Neural crest cell (in vitro differentiated cells): ENCODE measurements at regions not wholly inside any gene's neighbourhood (a gene's known extent, or its start where the extent isn't known, plus 50 kb on each side); places are given as distances from the start of the nearest gene placed in this dataset.

Experiments
- DNase-seq: peaks from one replicate; pipeline ENCODE4 v3.0.0; 2021; ENCODE audit warnings: low read depth, mixed read lengths, low spot score
- H3K27ac Mint-ChIP-seq: one replicate; pipeline ENCODE4 v1.8.0; 2021; ENCODE audit warnings: mild to moderate bottlenecking, mixed read lengths; ENCODE audit not compliant: unreplicated experiment
- H3K27me3 Mint-ChIP-seq: 2 replicates; pipeline ENCODE4 v1.8.0; 2021; ENCODE audit warnings: low read depth, mild to moderate bottlenecking, mixed read lengths
- H3K36me3 Mint-ChIP-seq: 2 replicates; pipeline ENCODE4 v1.8.0; 2021; ENCODE audit warnings: low read depth, mild to moderate bottlenecking, mixed read lengths
- H3K4me1 Mint-ChIP-seq: 2 replicates; pipeline ENCODE4 v1.8.0; 2021; ENCODE audit warnings: mixed read lengths
- H3K4me3 Mint-ChIP-seq: one replicate; pipeline ENCODE4 v1.8.0; 2021; ENCODE audit warnings: mild to moderate bottlenecking, mixed read lengths
- H3K9me3 Mint-ChIP-seq: 2 replicates; pipeline ENCODE4 v1.8.0; 2021; ENCODE audit warnings: mixed read lengths
- CTCF ChIP-seq: fragments of 200-600 bp; sonication (generic); conservative IDR thresholded peaks from 2 replicates; pipeline ENCODE4 v1.5.0; 2021; ENCODE audit warnings: antibody characterized with exemption, mild to moderate bottlenecking

DNA sequence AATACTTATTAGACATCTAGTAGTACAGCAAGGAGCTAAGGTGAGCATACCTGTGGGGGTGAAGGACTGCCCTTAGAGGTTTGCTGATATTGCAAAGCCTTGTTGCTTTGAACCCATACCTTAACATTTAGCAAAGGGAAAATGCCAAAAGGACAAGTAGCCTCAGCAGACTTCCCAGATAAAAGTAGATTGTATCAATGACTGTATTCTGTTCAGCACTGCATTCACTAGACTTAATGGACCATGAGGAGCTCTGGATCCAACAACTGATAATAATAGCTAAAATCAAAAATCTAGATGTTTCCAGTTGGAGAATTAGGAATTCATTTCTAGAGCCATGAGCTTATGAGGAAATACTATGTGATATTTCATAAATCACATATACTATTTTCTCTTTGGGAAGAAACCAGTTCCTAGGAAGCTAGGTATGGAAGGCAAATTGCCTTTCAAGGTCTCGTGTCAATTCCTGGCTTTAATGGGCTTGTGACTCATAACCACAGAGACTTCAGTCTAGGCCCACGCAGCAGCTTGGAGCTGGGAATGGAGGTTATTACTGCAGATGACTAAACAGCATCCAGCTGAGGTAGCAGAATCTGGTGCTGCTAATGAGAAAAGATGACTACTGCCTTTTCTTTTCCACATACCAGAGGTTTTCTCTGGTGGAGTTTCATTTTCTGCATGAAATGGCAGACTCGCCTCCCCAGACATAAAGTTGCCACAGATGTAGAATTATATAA lies 191.2 kb upstream of the NABP1 start:
- DNase-seq: no peak
- Mint-ChIP-seq H3K4me3 (no peak overlapping the region), H3K27ac (no peak overlapping the region), H3K9me3 (peaks cover 21% of the 10 kb centered on the region), H3K27me3 (no peaks in the 10 kb centered on the region), H3K36me3 (peaks cover 14% of the 10 kb centered on the region), H3K4me1 (peaks cover 13% of the 10 kb centered on the region)
- TF ChIP-seq CTCF: no peak

DNA sequence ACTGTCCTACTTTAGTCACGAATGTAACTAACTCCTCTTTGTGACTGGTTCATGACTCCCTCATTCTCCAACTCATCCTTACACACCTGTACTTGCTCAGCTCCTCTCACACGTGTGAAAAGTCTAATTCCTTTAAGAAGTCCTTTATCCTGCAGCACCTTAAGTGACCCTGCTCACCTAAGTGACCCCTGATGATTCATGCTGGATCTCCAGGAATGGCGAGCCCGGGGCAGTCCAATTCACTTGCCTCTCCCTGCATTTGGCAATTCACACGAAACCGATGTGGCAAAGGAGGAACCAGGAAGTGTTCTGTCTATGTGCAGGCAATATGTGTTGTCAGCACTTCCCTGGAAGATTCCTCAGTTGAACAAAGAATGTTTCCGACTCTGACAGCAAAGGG lies 189.8 kb upstream of the NABP1 start:
- Mint-ChIP-seq H3K9me3 (peaks cover 12% of the 10 kb centered on the region), H3K27ac (peak overlapping the region; percentile 52), H3K4me1 (peaks cover 13% of the 10 kb centered on the region), H3K27me3 (no peaks in the 10 kb centered on the region), H3K4me3 (no peak overlapping the region), H3K36me3 (peaks cover 8% of the 10 kb centered on the region)
- DNase-seq: no peak
- TF ChIP-seq CTCF: no peak

- Mint-ChIP-seq H3K27me3 (no peaks in the 10 kb centered on the region), H3K36me3 (peaks cover 5% of the 10 kb centered on the region), H3K9me3 (peaks cover 8% of the 10 kb centered on the region), H3K4me3 (no peak overlapping the region), H3K4me1 (peaks cover 13% of the 10 kb centered on the region), H3K27ac (no peak overlapping the region)
- no peak for DNase-seq
- TF ChIP-seq CTCF: no peak
Measured at GRCh38 chr2:191489177-191489576, 188.8 kb upstream of the NABP1 start.

DNA sequence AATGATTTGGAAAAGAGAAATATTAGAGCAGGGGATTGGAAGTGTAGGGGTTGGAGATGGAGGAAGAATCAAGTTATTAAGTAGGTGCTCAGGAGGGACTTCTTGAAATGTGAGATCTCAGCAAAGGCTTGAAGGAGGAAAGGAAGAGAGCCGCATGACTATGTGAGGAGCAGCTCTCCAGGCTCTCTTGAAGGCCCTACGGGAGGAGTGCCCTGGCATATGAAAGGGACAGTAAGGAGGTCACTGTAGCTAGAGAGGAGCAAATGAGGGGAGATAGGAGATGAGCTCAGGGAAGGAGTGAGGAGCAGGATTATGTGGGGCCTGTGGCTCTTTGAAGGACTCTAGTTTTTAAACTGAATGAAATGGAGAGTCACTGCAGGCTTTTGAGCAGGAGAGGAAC lies 181.1 kb upstream of the NABP1 start:
- no peak for DNase-seq
- Mint-ChIP-seq H3K4me1 (peaks cover 24% of the 10 kb centered on the region), H3K4me3 (no peak overlapping the region), H3K27ac (no peak overlapping the region), H3K9me3 (peaks cover 7% of the 10 kb centered on the region), H3K27me3 (no peaks in the 10 kb centered on the region), H3K36me3 (peaks cover 4% of the 10 kb centered on the region)
- no peak for TF ChIP-seq CTCF

DNA sequence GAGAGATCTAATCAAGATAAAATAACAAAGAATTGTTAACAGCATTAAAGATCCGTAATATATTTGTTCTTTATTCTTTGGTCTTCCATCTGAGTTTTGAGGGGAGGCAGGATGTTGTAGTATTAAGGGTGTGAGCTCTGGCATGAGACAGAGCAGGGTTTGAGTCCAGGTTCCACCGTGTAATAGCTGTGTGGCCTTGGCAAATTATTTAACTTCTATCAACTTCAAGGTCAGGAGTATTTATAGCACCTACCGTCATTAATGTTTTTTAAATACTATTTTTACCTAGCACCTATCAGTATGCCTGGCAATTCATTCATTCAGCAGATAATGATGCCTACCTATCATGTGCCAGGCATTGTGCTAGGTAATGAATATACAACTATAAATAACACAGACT lies 180.1 kb upstream of the NABP1 start:
- H3K27ac Mint-ChIP-seq: no peak overlapping the region
- DNase-seq: no peak
- H3K9me3 Mint-ChIP-seq: peaks cover 7% of the 10 kb centered on the region
- peaks cover 24% of the 10 kb centered on the region for H3K4me1 Mint-ChIP-seq
- H3K4me3 Mint-ChIP-seq: no peak overlapping the region
- H3K27me3 Mint-ChIP-seq: no peaks in the 10 kb centered on the region
- no peak for TF ChIP-seq CTCF
- peaks cover 4% of the 10 kb centered on the region for H3K36me3 Mint-ChIP-seq
